Muscle layer of duodenum (tissue), 2 donors: ENCODE measurements at regions not wholly inside any gene's neighbourhood (a gene's known extent, or its start where the extent isn't known, plus 50 kb on each side); places are given as distances from the start of the nearest gene placed in this dataset.

Experiments used
- H3K27ac ChIP-seq: one replicate; pipeline ENCODE4 v1.7.0; 2013; ENCODE audit warnings: mild to moderate bottlenecking, low read length
- H3K27me3 ChIP-seq: one replicate; pipeline ENCODE4 v1.7.0; 2013; ENCODE audit warnings: low read depth, mild to moderate bottlenecking, control low read depth, low read length
- H3K36me3 ChIP-seq, 2 donors: one replicate each; pipeline ENCODE4 v1.7.0; 2013; ENCODE audit warnings: low read length in 2 of 2, control low read depth in 1 of 2, mild to moderate bottlenecking in 1 of 2; ENCODE audit not compliant: insufficient read depth in 2 of 2, control insufficient read depth in 1 of 2
- H3K4me1 ChIP-seq, 2 donors: one replicate each; pipeline ENCODE4 v1.7.0; 2013; ENCODE audit warnings: low read length in 2 of 2, mild to moderate bottlenecking in 2 of 2, control low read depth in 1 of 2, moderate library complexity in 1 of 2; ENCODE audit not compliant: insufficient read depth in 2 of 2, control insufficient read depth in 1 of 2
- H3K4me3 ChIP-seq, 2 donors: one replicate each; pipeline ENCODE4 v1.7.0; 2013; ENCODE audit warnings: low read length in 2 of 2, low read depth in 1 of 2, mild to moderate bottlenecking in 1 of 2
- H3K9me3 ChIP-seq, 2 donors: one replicate each; pipeline ENCODE4 v1.7.0; 2013; ENCODE audit warnings: low read length in 2 of 2, control low read depth in 1 of 2, mild to moderate bottlenecking in 1 of 2; ENCODE audit not compliant: control insufficient read depth in 1 of 2
- donor health status: healthy.

- Histone ChIP-seq H3K4me3 (no peak overlapping the region), H3K27ac (no peak overlapping the region), H3K9me3 (no peaks in the 10 kb centered on the region), H3K36me3 (no peaks in the 10 kb centered on the region), H3K4me1 (no peaks in the 10 kb centered on the region), H3K27me3 (no peaks in the 10 kb centered on the region)
Observed at GRCh38 chr9:79924836-79925235, 353.1 kb downstream of the TLE4 start.

GRCh38 chr9:79917421-79917820, 345.7 kb downstream of the TLE4 start:
- Histone ChIP-seq H3K36me3 (no peaks in the 10 kb centered on the region), H3K27me3 (no peaks in the 10 kb centered on the region), H3K9me3 (no peaks in the 10 kb centered on the region), H3K4me1 (no peaks in the 10 kb centered on the region), H3K27ac (no peak overlapping the region), H3K4me3 (no peak overlapping the region)

- Histone ChIP-seq H3K27me3 (no peaks in the 10 kb centered on the region), H3K9me3 (no peaks in the 10 kb centered on the region), H3K27ac (no peak overlapping the region), H3K4me3 (no peak overlapping the region), H3K4me1 (no peaks in the 10 kb centered on the region), H3K36me3 (no peaks in the 10 kb centered on the region)
Observed at GRCh38 chr9:79913867-79914266, 342.1 kb downstream of the TLE4 start.

GRCh38 chr9:79912318-79913070, 340.7 kb downstream of the TLE4 start:
- Histone ChIP-seq H3K27me3 (no peaks in the 10 kb centered on the region), H3K4me1 (no peaks in the 10 kb centered on the region), H3K27ac (no peak overlapping the region), H3K36me3 (no peaks in the 10 kb centered on the region), H3K9me3 (no peaks in the 10 kb centered on the region), H3K4me3 (no peak overlapping the region)

GRCh38 chr9:79911724-79912123, 340.0 kb downstream of the TLE4 start:
- Histone ChIP-seq H3K4me1 (no peaks in the 10 kb centered on the region), H3K4me3 (no peak overlapping the region), H3K27ac (no peak overlapping the region), H3K36me3 (no peaks in the 10 kb centered on the region), H3K27me3 (no peaks in the 10 kb centered on the region), H3K9me3 (no peaks in the 10 kb centered on the region)

- H3K27me3 ChIP-seq = no peaks in the 10 kb centered on the region
- no peaks in the 10 kb centered on the region for H3K4me1 ChIP-seq
- H3K9me3 ChIP-seq = no peaks in the 10 kb centered on the region
- H3K36me3 ChIP-seq = no peaks in the 10 kb centered on the region
- no peak overlapping the region for H3K4me3 ChIP-seq
- H3K27ac ChIP-seq = no peak overlapping the region
Observed at GRCh38 chr9:79902825-79903600, 331.2 kb downstream of the TLE4 start.

- Histone ChIP-seq H3K4me3 (no peak overlapping the region), H3K9me3 (no peaks in the 10 kb centered on the region), H3K36me3 (no peaks in the 10 kb centered on the region), H3K27ac (no peak overlapping the region), H3K27me3 (no peaks in the 10 kb centered on the region), H3K4me1 (no peaks in the 10 kb centered on the region)
Observed at GRCh38 chr9:79900754-79901153, 329.0 kb downstream of the TLE4 start.

GRCh38 chr9:79896390-79896980, 324.7 kb downstream of the TLE4 start:
- Histone ChIP-seq H3K27me3 (no peaks in the 10 kb centered on the region), H3K9me3 (no peaks in the 10 kb centered on the region), H3K27ac (no peak overlapping the region), H3K4me3 (no peak overlapping the region), H3K36me3 (no peaks in the 10 kb centered on the region), H3K4me1 (no peaks in the 10 kb centered on the region)

- Histone ChIP-seq H3K4me3 (no peak overlapping the region), H3K27ac (no peak overlapping the region), H3K4me1 (no peaks in the 10 kb centered on the region), H3K36me3 (no peaks in the 10 kb centered on the region), H3K9me3 (no peaks in the 10 kb centered on the region), H3K27me3 (no peaks in the 10 kb centered on the region)
Observed at GRCh38 chr9:79895232-79895631, 323.5 kb downstream of the TLE4 start.

- no peaks in the 10 kb centered on the region for H3K9me3 ChIP-seq
- no peak overlapping the region for H3K27ac ChIP-seq
- H3K4me3 ChIP-seq = no peak overlapping the region
- H3K36me3 ChIP-seq = no peaks in the 10 kb centered on the region
- H3K4me1 ChIP-seq = no peaks in the 10 kb centered on the region
- H3K27me3 ChIP-seq = no peaks in the 10 kb centered on the region
Observed at GRCh38 chr9:79889369-79889768, 317.6 kb downstream of the TLE4 start.

GRCh38 chr9:79885093-79885857, 313.5 kb downstream of the TLE4 start:
- no peak overlapping the region for H3K4me3 ChIP-seq
- H3K9me3 ChIP-seq = no peaks in the 10 kb centered on the region
- no peaks in the 10 kb centered on the region for H3K27me3 ChIP-seq
- no peaks in the 10 kb centered on the region for H3K4me1 ChIP-seq
- H3K36me3 ChIP-seq = no peaks in the 10 kb centered on the region
- no peak overlapping the region for H3K27ac ChIP-seq
